A204.1 (cell line): ENCODE measurements at regions not wholly inside any gene's neighbourhood (a gene's known extent, or its start where the extent isn't known, plus 50 kb on each side); places are given as distances from the start of the nearest gene placed in this dataset.
"Not testable (repeated sequence)": the region's sequence is repeated elsewhere in the genome, so short reads cannot be mapped to it uniquely, and the experiment has no call there.

Experiments used
- FAIRE-seq: peaks from 2 replicates; lab custom pipeline; 2012; peaks lifted over from hg19 to GRCh38; lab: Jason Lieb, UNC

GRCh38 chr11:24274214-24274781 is 222.6 kb upstream of the LUZP2 start:
- not testable (repeated sequence) for FAIRE-seq

GRCh38 chr11:24286238-24286637 is 210.6 kb upstream of the LUZP2 start:
- FAIRE-seq = no peak

GRCh38 chr11:24289301-24289700 is 207.6 kb upstream of the LUZP2 start:
- FAIRE-seq = no peak

GRCh38 chr11:24293964-24294363 is 202.9 kb upstream of the LUZP2 start:
- FAIRE-seq = no peak

GRCh38 chr11:24295360-24295759 is 201.5 kb upstream of the LUZP2 start:
- no peak for FAIRE-seq

GRCh38 chr11:24297461-24297860 is 199.4 kb upstream of the LUZP2 start:
- FAIRE-seq = no peak

GRCh38 chr11:24298146-24298545 is 198.7 kb upstream of the LUZP2 start:
- no peak for FAIRE-seq

- FAIRE-seq = no peak
Measured at GRCh38 chr11:24311974-24312373, 184.9 kb upstream of the LUZP2 start.

GRCh38 chr11:24312464-24313238 is 184.2 kb upstream of the LUZP2 start:
- FAIRE-seq = no peak

GRCh38 chr11:24321229-24321628 is 175.6 kb upstream of the LUZP2 start:
- FAIRE-seq = no peak

GRCh38 chr11:24324211-24324610 is 172.6 kb upstream of the LUZP2 start:
- FAIRE-seq = no peak

GRCh38 chr11:24344222-24344621 is 152.6 kb upstream of the LUZP2 start:
- FAIRE-seq = no peak

GRCh38 chr11:24348908-24349307 is 147.9 kb upstream of the LUZP2 start:
- FAIRE-seq = no peak

- no peak for FAIRE-seq
Measured at GRCh38 chr11:24351179-24351578, 145.7 kb upstream of the LUZP2 start.

- no peak for FAIRE-seq
Measured at GRCh38 chr11:24356501-24356900, 140.4 kb upstream of the LUZP2 start.

GRCh38 chr11:24357620-24358410 is 139.0 kb upstream of the LUZP2 start:
- no peak for FAIRE-seq

- FAIRE-seq = no peak
Measured at GRCh38 chr11:24372491-24372890, 124.4 kb upstream of the LUZP2 start.

GRCh38 chr11:24373516-24373915 is 123.3 kb upstream of the LUZP2 start:
- no peak for FAIRE-seq

GRCh38 chr11:24375351-24375750 is 121.5 kb upstream of the LUZP2 start:
- no peak for FAIRE-seq

GRCh38 chr11:24375931-24376330 is 120.9 kb upstream of the LUZP2 start:
- no peak for FAIRE-seq

GRCh38 chr11:24383137-24383536 is 113.7 kb upstream of the LUZP2 start:
- no peak for FAIRE-seq

- FAIRE-seq = no peak
Measured at GRCh38 chr11:24384240-24384639, 112.6 kb upstream of the LUZP2 start.
